Stimulated activated CD4-positive, alpha-beta T cell treated with anti-CD3 and anti-CD28 coated beads, TNF-alpha, amount 100 ng/mL, for 48 hours (primary cell): ENCODE measurements at regions not wholly inside any gene's neighbourhood (a gene's known extent, or its start where the extent isn't known, plus 50 kb on each side); places are given as distances from the start of the nearest gene placed in this dataset.
"Not testable (repeated sequence)": the region's sequence is repeated elsewhere in the genome, so short reads cannot be mapped to it uniquely, and the experiment has no call there.

Experiments
- DNase-seq, 3 donors: peaks; one replicate each; pipeline ENCODE4 v3.0.0-alpha.2; 2020; ENCODE audit warnings: low read depth in 3 of 3

DNA sequence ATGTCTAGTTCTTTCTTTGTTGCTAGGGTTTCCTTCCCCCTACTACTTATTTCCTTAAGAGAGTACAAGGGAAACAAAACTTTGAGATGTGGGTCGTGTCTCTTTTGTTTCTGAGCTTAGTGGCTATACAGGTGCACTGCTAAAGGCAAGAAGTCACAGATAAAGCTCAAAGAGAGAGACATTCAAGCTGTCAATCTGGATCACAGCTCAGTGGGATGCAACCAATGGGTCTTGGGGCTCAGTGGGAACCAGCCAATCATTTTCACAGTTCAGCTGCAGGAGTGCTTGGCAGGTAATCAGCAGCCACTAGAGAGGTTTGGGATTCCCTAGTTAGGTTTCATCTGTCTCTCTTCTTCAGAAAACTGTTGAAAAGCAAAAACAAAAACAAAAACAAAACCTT is 135.4 kb upstream of the SGCD start:
- no peak for DNase-seq

DNA sequence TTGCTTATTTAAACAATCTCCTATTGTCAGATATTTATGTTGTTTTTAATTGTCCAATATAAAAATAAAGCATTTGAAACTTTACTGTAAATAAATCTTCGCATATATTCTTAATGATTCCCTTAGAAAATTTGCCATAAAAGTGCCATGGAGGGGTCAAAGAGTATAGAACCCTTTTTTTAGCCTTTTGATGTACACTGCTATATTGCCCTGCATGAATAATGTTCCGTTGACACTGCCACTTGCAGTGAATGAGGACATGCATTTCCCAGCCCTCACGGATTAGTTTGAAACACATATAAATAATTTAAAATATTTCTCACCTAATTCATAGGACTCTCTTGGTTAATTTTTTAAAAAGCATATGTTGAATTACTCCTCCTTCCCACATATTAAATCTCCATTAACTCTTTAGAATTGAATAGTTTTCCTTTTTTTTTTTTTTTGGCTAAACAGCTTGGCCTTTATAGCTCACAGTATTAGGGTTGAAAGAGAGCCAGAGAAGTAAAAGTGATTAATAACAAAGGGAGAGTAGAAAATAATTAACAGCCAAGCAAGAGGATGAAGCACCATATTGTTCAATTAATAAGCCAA is 129.8 kb upstream of the SGCD start:
- DNase-seq = no peak

- no peak for DNase-seq
Measured at GRCh38 chr5:156199045-156199444, 127.9 kb upstream of the SGCD start.

GRCh38 chr5:156200938-156201787 is 125.8 kb upstream of the SGCD start:
- no peak for DNase-seq

DNA sequence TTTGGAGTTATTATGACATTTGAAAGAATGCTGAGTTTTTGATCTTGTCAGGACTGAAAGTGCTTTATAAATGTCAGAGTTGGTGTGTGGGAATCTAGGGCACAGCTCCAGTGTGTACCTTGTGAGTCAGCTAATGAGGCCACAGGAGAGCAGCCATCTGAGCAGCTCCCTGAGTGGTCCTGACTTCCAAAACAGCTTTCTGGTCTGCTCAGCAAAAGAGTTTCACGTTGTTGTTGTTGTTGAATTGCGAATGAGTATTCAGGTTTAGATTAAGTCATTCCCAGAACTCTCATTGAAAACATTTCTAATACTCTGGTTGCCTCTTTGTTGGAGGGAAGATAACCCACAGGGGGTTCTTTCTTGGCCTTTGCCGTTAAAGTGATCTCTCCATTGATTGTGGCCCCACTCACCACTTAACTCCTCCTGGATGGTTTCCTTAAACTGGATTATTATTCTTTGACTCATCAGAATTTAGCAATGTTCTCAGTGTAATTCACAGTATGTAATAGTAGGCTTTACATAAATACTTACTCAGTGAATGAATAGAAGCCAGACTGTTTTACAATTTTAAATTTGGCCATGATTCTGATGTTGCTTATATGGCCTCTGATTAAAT is 125.1 kb upstream of the SGCD start:
- DNase-seq = no peak

- no peak for DNase-seq
Measured at GRCh38 chr5:156208271-156208670, 118.7 kb upstream of the SGCD start.

DNA sequence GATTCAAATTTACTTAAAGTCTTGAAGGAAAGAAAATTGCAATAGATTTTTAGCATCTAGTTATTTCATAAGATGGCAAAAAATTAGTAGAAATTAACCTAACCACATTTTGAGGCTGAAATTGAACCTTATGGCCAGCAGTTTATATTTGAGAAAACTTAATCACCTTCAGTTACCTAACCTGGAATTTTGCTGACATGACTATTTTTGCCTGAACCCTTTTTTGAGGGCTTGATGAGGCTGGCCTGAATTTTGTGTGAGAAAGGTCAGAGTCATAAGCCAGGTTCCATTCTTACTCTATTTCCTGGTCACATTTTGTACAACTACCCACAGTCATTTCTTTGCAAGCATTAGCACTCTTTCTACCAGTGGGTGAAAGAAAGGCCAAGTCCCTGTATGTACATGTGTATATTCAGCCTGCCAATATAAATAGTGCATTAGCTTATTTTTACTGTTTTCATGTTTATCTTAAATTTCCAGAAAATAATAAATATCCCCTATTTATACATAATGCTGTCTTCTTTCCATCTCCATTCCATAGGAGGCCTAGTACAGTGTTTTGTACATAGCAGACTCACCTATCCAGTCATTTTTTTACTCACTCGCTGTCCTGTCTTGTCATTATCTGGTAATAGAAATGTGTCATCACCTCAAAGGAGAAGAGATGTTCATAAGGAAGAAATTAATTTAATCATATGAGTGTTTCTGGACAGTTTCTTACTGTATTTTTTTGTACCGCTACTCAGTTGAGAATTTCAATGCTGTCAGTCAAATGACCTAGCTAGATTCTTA is 108.4 kb upstream of the SGCD start:
- no peak for DNase-seq

GRCh38 chr5:156219483-156220005 is 107.4 kb upstream of the SGCD start:
- DNase-seq = no peak

- DNase-seq = no peak
Measured at GRCh38 chr5:156221816-156222215, 105.1 kb upstream of the SGCD start.

DNA sequence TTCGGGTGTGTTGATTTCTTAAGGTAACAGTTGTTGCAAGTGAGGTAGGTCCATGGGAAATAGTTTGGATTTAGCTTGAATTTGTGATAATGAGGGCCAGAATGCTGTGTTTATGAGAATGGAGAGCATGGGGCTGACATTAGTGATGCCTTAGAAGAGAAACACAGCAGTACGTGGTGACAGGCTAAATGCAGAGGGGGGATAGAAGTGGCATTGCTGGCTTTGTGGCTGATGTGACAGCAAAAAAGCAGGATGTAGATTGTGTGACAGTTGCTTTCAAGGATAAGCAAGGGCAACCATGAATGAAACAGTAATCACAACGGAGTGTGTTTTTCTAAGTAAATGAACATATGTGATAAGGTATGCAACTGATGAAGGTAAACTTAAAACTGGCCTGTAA is 103.4 kb upstream of the SGCD start:
- DNase-seq = no peak

DNA sequence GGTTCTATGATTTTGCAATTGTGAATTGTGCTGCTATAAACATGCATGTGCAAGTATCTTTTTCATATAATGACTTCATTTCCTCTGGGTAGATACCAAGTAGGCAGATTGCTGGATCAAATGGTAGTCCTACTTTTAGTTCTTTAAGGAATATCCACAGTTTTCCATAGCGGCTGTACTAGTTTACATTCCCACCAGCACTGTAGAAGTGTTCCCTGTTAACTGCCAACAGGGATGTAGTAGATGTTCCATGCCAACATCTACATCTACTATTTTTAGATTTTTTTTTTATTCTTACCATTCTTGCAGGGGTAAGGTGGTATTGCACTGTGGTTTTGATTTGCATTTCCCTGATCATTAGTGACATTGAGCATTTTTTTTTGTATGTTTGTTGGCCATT is 100.5 kb upstream of the SGCD start:
- DNase-seq = not testable (repeated sequence)

GRCh38 chr5:156230887-156231286 is 96.1 kb upstream of the SGCD start:
- no peak for DNase-seq

DNA sequence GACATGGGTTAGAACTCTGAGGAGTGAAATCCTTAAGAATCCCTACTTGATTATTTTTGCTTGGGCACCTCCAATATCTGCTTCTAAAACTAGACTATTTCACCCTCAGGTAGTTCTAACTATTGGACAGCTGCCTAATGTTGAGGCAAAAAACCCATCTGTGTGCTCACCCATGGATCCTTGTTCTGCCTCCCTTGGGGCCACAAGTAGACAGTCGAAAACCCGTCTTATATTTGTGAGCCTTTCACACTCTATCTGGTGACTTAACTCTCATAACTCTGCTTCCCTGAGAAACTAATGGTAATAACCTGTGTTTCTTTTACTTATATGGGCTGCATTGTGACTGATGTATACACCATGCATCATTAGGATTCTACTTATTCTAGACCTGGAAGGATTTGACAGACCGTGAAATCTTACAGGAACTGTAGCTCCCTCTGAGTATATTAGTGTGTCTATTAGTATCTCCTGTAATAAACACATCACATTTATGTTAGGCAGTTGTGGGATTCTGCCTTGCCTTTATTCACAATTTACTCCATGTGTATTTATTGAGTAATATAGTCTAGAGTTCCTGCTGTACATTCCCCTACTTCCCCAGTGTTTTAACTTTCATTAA is 94.6 kb upstream of the SGCD start:
- DNase-seq = no peak

GRCh38 chr5:156237361-156237760 is 89.6 kb upstream of the SGCD start:
- no peak for DNase-seq

- no peak for DNase-seq
Measured at GRCh38 chr5:156239800-156240199, 87.2 kb upstream of the SGCD start.

DNA sequence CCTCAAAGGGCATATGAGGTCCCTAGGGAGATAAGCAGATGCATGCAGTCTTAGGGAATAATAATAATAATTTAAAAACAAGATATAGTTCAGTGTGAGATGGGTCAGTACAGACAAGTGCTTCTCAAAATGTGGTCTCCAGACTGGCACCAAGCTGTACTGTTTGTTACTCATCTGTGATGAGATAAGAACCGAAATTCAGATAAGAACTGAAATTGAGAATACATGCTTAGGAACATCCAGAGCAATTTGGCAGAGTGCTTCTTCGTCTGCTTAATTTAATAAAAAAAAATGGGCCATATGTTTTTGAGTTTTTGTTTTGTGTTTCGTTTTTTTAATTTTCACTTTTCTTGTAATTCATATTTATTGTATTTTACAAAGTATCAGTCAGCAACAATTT is 86.5 kb upstream of the SGCD start:
- DNase-seq = no peak

- DNase-seq = no peak
Measured at GRCh38 chr5:156241266-156241665, 85.7 kb upstream of the SGCD start.

DNA sequence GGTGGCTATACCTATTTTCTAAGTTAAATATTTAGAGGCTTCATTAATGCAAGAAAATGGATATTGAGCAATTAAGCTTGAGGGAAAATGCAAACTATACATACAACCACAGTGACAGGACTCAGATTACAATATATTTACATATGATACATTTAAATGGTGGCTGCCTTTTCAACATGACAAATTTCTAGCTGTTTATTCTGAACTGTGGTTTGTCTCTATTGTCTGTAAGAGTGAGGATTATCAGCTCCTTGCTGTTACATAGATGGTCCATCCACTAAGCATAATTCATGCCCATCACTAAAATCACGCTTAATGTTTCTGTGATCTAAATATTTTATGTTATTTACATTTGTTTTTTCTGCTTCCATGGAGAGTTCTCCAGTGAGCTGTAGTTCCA is 81.1 kb upstream of the SGCD start:
- DNase-seq = no peak

DNA sequence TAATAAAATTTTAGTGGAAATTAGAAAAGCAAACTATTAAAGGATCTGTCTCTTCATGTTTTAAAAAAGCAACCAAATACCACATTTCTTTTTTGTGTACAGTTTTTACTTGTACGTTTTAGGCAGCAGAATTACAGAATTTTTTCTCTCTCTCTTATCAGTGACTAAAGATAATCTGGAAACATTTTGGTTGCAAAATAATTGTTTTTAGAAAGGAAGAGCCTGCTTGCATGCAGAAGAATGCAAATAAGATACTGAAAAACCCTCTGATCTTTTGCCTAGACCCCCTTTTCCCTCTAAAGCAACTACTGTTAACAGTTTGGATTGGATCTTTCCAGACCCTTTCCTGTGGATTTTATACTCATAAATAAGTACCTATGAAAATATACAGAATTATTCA is 75.9 kb upstream of the SGCD start:
- DNase-seq = no peak

GRCh38 chr5:156253130-156253529 is 73.8 kb upstream of the SGCD start:
- DNase-seq = no peak

DNA sequence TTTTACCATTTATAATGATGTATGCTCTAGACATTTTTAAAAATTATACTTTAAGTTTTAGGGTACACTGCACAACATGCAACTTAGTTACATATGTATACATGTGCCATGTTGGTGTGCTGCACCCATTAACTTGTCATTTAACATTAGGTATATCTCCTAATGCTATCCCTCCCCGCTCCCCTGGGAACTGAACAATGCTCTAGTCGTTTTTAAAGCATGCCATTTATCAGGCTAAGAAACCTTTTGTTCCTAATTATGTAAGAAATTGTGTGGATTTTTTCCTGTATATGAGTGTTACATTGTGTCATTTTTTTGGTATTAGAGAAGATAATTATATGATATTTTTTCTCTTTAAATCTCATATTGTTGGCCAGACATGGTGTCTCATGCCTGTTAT is 72.8 kb upstream of the SGCD start:
- DNase-seq = no peak

GRCh38 chr5:156256642-156257041 is 70.3 kb upstream of the SGCD start:
- DNase-seq = no peak
